GM10266 (cell line): ENCODE measurements at regions not wholly inside any gene's neighbourhood (a gene's known extent, or its start where the extent isn't known, plus 50 kb on each side); places are given as distances from the start of the nearest gene placed in this dataset.
A peak's percentile ranks its signal among the peaks of the same experiment; 100 is the strongest.

Experiments
- DNase-seq: peaks from one replicate; pipeline ENCODE4 v3.0.0; 2012; ENCODE audit errors: extremely low spot score
- CTCF ChIP-seq: IDR thresholded peaks from 2 replicates; pipeline ENCODE4 v1.5.1; 2012; ENCODE audit warnings: mild to moderate bottlenecking, low read depth; ENCODE audit not compliant: control insufficient read depth, insufficient read depth; ENCODE audit errors: missing control alignments

GRCh38 chr18:52287151-52287550, 52.8 kb upstream of the DCC start:
- no peak for TF ChIP-seq CTCF

GRCh38 chr18:52288403-52289004, 51.5 kb upstream of the DCC start:
- peak; percentile 86 for TF ChIP-seq CTCF
- DNase-seq = peak; percentile 21

More at GRCh38 chr18:52287151-52287550, 52.8 kb upstream of the DCC start:
- DNase-seq = no peak

- TF ChIP-seq CTCF = no peak
- DNase-seq = no peak
Measured at GRCh38 chr18:52289392-52289791, 50.6 kb upstream of the DCC start.
